K562 (cell line): ENCODE measurements at regions not wholly inside any gene's neighbourhood (a gene's known extent, or its start where the extent isn't known, plus 50 kb on each side); places are given as distances from the start of the nearest gene placed in this dataset.

Source experiments
- ELF2 ChIP-seq: fragments of 250-450 bp; sonication (Bioruptor Pico); IDR thresholded peaks from 2 replicates; pipeline ENCODE4 v1.5.0; 2021; ENCODE audit warnings: mild to moderate bottlenecking
- ELF4 ChIP-seq: fragments of 450-650 bp; formaldehyde crosslinking; IDR thresholded peaks from 2 replicates; pipeline ENCODE4 v1.4.0; 2022; ENCODE audit warnings: missing genetic modification characterization
- FUS ChIP-seq: fragments of 200-400 bp; formaldehyde crosslinking; optimal IDR thresholded peaks from 2 replicates; pipeline ENCODE3; 2017; ENCODE audit warnings: low read depth, low read length
- MCM2 ChIP-seq: fragments of 450-650 bp; IDR thresholded peaks from 2 replicates; pipeline ENCODE4 v1.6.1; 2017; ENCODE audit warnings: low read depth, mild to moderate bottlenecking
- MTA2 ChIP-seq: fragments of 450-650 bp; IDR thresholded peaks from 2 replicates; pipeline ENCODE4 v1.6.1; 2016; ENCODE audit warnings: low read depth
- NFIX ChIP-seq: fragments of 250-450 bp; sonication (Bioruptor Pico); IDR thresholded peaks from 2 replicates; pipeline ENCODE4 v1.4.0; 2020; ENCODE audit warnings: low read depth, mild to moderate bottlenecking, moderate library complexity
- OTX1 ChIP-seq: fragments of 450-650 bp; formaldehyde crosslinking; IDR thresholded peaks from 2 replicates; pipeline ENCODE4 v1.4.0; 2022; ENCODE audit warnings: mild to moderate bottlenecking
- PHB ChIP-seq: fragments of 250-450 bp; sonication (Bioruptor Pico); IDR thresholded peaks from 2 replicates; pipeline ENCODE4 v1.5.0; 2021
- PHF8 ChIP-seq: fragments of 200-600 bp; sonication (generic); IDR thresholded peaks from 2 replicates; pipeline ENCODE4 v1.6.1; 2012; ENCODE audit warnings: mixed run types, mild to moderate bottlenecking, inconsistent platforms, low read length, moderate library complexity, borderline replicate concordance
- POLR2B ChIP-seq: fragments of 450-650 bp; IDR thresholded peaks from 2 replicates; pipeline ENCODE4 v1.6.1; 2018; ENCODE audit warnings: low read depth; ENCODE audit not compliant: partially characterized antibody
- PRPF4 ChIP-seq: fragments of 200-400 bp; formaldehyde crosslinking; IDR thresholded peaks from one replicate; pipeline ENCODE4 v1.6.1; 2017; ENCODE audit warnings: low read length, low read depth, mild to moderate bottlenecking; ENCODE audit not compliant: insufficient read depth, poor library complexity, severe bottlenecking
- SIRT6 ChIP-seq: IDR thresholded peaks from one replicate; pipeline ENCODE4 v1.6.1; 2012; ENCODE audit warnings: low read depth, mild to moderate bottlenecking, control low read depth, inconsistent platforms, low read length, moderate library complexity
- ZNF384 ChIP-seq: IDR thresholded peaks from 2 replicates; pipeline ENCODE4 v1.6.1; 2012; ENCODE audit warnings: low read depth, low read length, improper control_type of control experiment
- ZNF586 ChIP-seq: fragments of 450-650 bp; formaldehyde crosslinking; conservative IDR thresholded peaks from 2 replicates; pipeline ENCODE4 v1.4.0; 2020; ENCODE audit warnings: mild to moderate bottlenecking, moderate library complexity
- TF ChIP-seq, protein P1 (sequence below), 2 experiments: IDR thresholded peaks; 2 replicates each; pipeline ENCODE4 v1.6.1; 2011; ENCODE audit warnings: borderline replicate concordance in 1 of 2, control low read depth in 1 of 2, low read depth in 1 of 2, low read length in 1 of 2, mild to moderate bottlenecking in 1 of 2, mixed read lengths in 1 of 2, moderate library complexity in 1 of 2; ENCODE audit not compliant: insufficient read depth in 1 of 2, insufficient read length in 1 of 2, poor library complexity in 1 of 2, severe bottlenecking in 1 of 2; ENCODE audit errors: extremely low read depth in 1 of 2
- TF ChIP-seq, protein P2 (sequence below): fragments of 250-450 bp; sonication (Bioruptor Pico); IDR thresholded peaks from 2 replicates; pipeline ENCODE4 v1.8.0; 2021; ENCODE audit warnings: moderate library complexity, mild to moderate bottlenecking, inconsistent platforms
- TF ChIP-seq, protein P3 (sequence below), 2 experiments: fragments of 450-650 bp in 1 of 2; sonication (generic) in 1 of 2; formaldehyde crosslinking in 1 of 2; IDR thresholded peaks in 1 of 2; conservative IDR thresholded peaks in 1 of 2; 2 replicates each; pipeline versions ENCODE4 v1.6.1 to v1.8.1; 2016 to 2023; ENCODE audit warnings: mild to moderate bottlenecking in 2 of 2, moderate library complexity in 2 of 2, inconsistent platforms in 1 of 2, missing genetic modification reagents in 1 of 2
- TF ChIP-seq, protein P4 (sequence below): IDR thresholded peaks from 3 replicates; pipeline ENCODE4 v1.6.1; 2011; ENCODE audit warnings: borderline replicate concordance, mild to moderate bottlenecking; ENCODE audit not compliant: insufficient read length, insufficient read depth
- TF ChIP-seq, protein P5 (sequence below), 2 experiments: fragments of 200-800 bp in 1 of 2; sonication (Bioruptor generic) in 1 of 2; sonication (generic) in 1 of 2; formaldehyde crosslinking in 1 of 2; IDR thresholded peaks in 1 of 2; conservative IDR thresholded peaks in 1 of 2; 2 replicates each; pipeline versions ENCODE4 v1.5.0 to v1.6.1; 2016 to 2020; ENCODE audit warnings: missing compliant biosample characterization in 1 of 2, missing genetic modification characterization in 1 of 2, missing genetic modification reagents in 1 of 2

DNA sequence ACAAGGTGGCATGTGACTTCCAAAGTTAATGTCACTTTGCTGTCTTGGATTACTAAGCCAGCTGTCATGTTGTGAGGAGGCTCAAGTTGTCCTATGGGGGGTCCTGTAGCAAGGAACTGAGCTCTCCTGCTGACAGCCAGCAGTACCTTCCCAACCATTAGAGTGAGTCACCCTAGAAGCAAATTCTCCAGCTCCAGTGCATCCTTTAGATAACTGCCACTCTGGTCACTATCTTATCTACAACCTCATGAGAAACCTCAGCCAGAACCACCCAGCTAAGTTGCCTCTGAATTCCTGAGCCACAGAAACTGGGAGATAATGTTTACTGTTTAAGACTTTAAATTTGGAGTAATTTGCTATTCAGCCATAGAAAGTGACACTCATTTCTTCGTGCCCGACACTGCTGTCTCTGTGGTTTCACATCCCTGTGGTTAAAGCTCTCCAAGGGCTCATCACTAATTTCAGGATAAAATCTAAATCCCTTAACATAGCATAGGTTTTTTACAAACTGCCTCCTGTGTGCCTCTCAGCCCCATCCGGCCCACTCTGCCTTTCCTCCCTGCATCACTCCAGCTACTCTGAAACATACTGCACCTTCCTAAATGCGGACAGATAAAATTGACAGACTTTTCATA is 83.5 kb downstream of the PRR15 start (continued):
- TF ChIP-seq, protein P1, sequence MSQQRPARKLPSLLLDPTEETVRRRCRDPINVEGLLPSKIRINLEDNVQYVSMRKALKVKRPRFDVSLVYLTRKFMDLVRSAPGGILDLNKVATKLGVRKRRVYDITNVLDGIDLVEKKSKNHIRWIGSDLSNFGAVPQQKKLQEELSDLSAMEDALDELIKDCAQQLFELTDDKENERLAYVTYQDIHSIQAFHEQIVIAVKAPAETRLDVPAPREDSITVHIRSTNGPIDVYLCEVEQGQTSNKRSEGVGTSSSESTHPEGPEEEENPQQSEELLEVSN (IDR thresholded peaks at IDR 0.05; ENCODE audit: borderline replicate concordance in 1 of 2, extremely low read depth in 1 of 2, insufficient read depth in 1 of 2, insufficient read length in 1 of 2, low read depth in 1 of 2, low read length in 1 of 2, poor library complexity in 1 of 2, severe bottlenecking in 1 of 2), result no peak
- TF ChIP-seq PHB (no peak), NFIX (CRISPR knock-in tag) (no peak), MCM2 (no peak), OTX1 (CRISPR knock-in tag) (no peak), ELF2 (CRISPR knock-in tag) (no peak), PRPF4 (no peak), MTA2 (peak; percentile 69), SIRT6 (no peak), POLR2B (no peak), PHF8 (no peak), ELF4 (CRISPR knock-in tag) (no peak), ZNF384 (no peak), ZNF586 (CRISPR knock-in tag) (no peak), FUS (no peak)
- TF ChIP-seq, protein P2, sequence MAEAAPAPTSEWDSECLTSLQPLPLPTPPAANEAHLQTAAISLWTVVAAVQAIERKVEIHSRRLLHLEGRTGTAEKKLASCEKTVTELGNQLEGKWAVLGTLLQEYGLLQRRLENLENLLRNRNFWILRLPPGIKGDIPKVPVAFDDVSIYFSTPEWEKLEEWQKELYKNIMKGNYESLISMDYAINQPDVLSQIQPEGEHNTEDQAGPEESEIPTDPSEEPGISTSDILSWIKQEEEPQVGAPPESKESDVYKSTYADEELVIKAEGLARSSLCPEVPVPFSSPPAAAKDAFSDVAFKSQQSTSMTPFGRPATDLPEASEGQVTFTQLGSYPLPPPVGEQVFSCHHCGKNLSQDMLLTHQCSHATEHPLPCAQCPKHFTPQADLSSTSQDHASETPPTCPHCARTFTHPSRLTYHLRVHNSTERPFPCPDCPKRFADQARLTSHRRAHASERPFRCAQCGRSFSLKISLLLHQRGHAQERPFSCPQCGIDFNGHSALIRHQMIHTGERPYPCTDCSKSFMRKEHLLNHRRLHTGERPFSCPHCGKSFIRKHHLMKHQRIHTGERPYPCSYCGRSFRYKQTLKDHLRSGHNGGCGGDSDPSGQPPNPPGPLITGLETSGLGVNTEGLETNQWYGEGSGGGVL (CRISPR knock-in tag), result no peak
- TF ChIP-seq, protein P3, sequence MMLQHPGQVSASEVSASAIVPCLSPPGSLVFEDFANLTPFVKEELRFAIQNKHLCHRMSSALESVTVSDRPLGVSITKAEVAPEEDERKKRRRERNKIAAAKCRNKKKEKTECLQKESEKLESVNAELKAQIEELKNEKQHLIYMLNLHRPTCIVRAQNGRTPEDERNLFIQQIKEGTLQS (IDR thresholded peaks at IDR 0.05), result peak; percentile 91
- TF ChIP-seq, protein P3 (CRISPR knock-in tag; conservative IDR thresholded peaks at IDR 0.05), result peak; percentile 84
- TF ChIP-seq, protein P4, sequence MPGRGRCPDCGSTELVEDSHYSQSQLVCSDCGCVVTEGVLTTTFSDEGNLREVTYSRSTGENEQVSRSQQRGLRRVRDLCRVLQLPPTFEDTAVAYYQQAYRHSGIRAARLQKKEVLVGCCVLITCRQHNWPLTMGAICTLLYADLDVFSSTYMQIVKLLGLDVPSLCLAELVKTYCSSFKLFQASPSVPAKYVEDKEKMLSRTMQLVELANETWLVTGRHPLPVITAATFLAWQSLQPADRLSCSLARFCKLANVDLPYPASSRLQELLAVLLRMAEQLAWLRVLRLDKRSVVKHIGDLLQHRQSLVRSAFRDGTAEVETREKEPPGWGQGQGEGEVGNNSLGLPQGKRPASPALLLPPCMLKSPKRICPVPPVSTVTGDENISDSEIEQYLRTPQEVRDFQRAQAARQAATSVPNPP, result no peak
- TF ChIP-seq, protein P5, sequence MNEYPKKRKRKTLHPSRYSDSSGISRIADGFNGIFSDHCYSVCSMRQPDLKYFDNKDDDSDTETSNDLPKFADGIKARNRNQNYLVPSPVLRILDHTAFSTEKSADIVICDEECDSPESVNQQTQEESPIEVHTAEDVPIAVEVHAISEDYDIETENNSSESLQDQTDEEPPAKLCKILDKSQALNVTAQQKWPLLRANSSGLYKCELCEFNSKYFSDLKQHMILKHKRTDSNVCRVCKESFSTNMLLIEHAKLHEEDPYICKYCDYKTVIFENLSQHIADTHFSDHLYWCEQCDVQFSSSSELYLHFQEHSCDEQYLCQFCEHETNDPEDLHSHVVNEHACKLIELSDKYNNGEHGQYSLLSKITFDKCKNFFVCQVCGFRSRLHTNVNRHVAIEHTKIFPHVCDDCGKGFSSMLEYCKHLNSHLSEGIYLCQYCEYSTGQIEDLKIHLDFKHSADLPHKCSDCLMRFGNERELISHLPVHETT (CRISPR knock-in tag; conservative IDR thresholded peaks at IDR 0.05 in 1 of 2, IDR thresholded peaks at IDR 0.05 in 1 of 2), result no peak
